OCI-LY3 (cell line): ENCODE measurements at regions not wholly inside any gene's neighbourhood (a gene's known extent, or its start where the extent isn't known, plus 50 kb on each side); places are given as distances from the start of the nearest gene placed in this dataset.
A peak's percentile ranks its signal among the peaks of the same experiment; 100 is the strongest.

Experiments
- H2AFZ ChIP-seq: fragments of 200-600, 300-600 bp; shearing (Covaris generic); 2 replicates; pipeline ENCODE4 v1.6.0; 2014; ENCODE audit warnings: antibody characterized with exemption, low read depth, low read length
- H3K27ac ChIP-seq: fragments of 200-600, 300-600 bp; sonication (generic); 2 replicates; pipeline ENCODE4 v1.5.1; 2014; ENCODE audit warnings: mild to moderate bottlenecking, low read length, moderate library complexity, mixed read lengths
- H3K27me3 ChIP-seq: fragments of 200-600, 300-600 bp; sonication (generic); 2 replicates; pipeline ENCODE4 v1.6.1; 2014; ENCODE audit warnings: low read depth, low read length, mixed read lengths
- H3K36me3 ChIP-seq: fragments of 200-600, 300-600 bp; sonication (generic); replicated peaks from 2 replicates; pipeline ENCODE3; 2014; ENCODE audit warnings: low read depth, low read length, mixed read lengths
- H3K4me1 ChIP-seq: fragments of 300-600, 200-600 bp; sonication (generic); 2 replicates; pipeline ENCODE4 v1.6.1; 2014; ENCODE audit warnings: low read length, mixed read lengths
- H3K4me2 ChIP-seq: fragments of 200-600, 300-600 bp; sonication (generic); 2 replicates; pipeline ENCODE4 v1.6.1; 2014; ENCODE audit warnings: low read length, mixed read lengths
- H3K4me3 ChIP-seq: fragments of 300-600, 200-600 bp; sonication (generic); 2 replicates; pipeline ENCODE4 v1.5.1; 2014; ENCODE audit warnings: antibody characterized with exemption, mild to moderate bottlenecking, low read length, moderate library complexity
- H3K79me2 ChIP-seq: fragments of 300-600, 200-600 bp; shearing (Covaris generic); 2 replicates; pipeline ENCODE4 v1.6.1; 2014; ENCODE audit warnings: mild to moderate bottlenecking, low read length, mixed read lengths
- H3K9ac ChIP-seq: fragments of 300-600, 200-600 bp; shearing (Covaris generic); 2 replicates; pipeline ENCODE4 v1.6.0; 2014; ENCODE audit warnings: mild to moderate bottlenecking, low read length, moderate library complexity
- H3K9me3 ChIP-seq: fragments of 200-600, 300-600 bp; shearing (Covaris generic); 2 replicates; pipeline ENCODE4 v1.6.1; 2014; ENCODE audit warnings: low read length, mixed read lengths; ENCODE audit not compliant: insufficient read depth
- H4K20me1 ChIP-seq: fragments of 200-600, 300-600 bp; sonication (generic); 2 replicates; pipeline ENCODE4 v1.6.1; 2016; ENCODE audit warnings: low read length, mixed read lengths; ENCODE audit not compliant: insufficient read depth
- EZH2phosphoT487 ChIP-seq: fragments of 200-600 bp; shearing (Covaris generic); IDR thresholded peaks from 2 replicates; pipeline ENCODE4 v1.6.1; 2018; ENCODE audit warnings: antibody characterized with exemption, mixed run types, low read depth
- TF ChIP-seq, protein P1 (sequence below): fragments of 200-600, 300-600 bp; sonication (generic); IDR thresholded peaks from 2 replicates; pipeline ENCODE4 v1.5.1; 2014; ENCODE audit warnings: antibody characterized with exemption, low read length, low read depth

- no peaks in the 10 kb centered on the region for H3K27me3 ChIP-seq
- H3K9ac ChIP-seq: no peak overlapping the region
- H3K79me2 ChIP-seq: no peaks in the 10 kb centered on the region
- H3K27ac ChIP-seq: no peak overlapping the region
- no peak overlapping the region for H3K4me3 ChIP-seq
- H3K9me3 ChIP-seq: no peaks in the 10 kb centered on the region
- TF ChIP-seq, protein P1, sequence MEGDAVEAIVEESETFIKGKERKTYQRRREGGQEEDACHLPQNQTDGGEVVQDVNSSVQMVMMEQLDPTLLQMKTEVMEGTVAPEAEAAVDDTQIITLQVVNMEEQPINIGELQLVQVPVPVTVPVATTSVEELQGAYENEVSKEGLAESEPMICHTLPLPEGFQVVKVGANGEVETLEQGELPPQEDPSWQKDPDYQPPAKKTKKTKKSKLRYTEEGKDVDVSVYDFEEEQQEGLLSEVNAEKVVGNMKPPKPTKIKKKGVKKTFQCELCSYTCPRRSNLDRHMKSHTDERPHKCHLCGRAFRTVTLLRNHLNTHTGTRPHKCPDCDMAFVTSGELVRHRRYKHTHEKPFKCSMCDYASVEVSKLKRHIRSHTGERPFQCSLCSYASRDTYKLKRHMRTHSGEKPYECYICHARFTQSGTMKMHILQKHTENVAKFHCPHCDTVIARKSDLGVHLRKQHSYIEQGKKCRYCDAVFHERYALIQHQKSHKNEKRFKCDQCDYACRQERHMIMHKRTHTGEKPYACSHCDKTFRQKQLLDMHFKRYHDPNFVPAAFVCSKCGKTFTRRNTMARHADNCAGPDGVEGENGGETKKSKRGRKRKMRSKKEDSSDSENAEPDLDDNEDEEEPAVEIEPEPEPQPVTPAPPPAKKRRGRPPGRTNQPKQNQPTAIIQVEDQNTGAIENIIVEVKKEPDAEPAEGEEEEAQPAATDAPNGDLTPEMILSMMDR: no peak
- TF ChIP-seq EZH2phosphoT487: no peak
- H4K20me1 ChIP-seq: no peaks in the 10 kb centered on the region
- H2AFZ ChIP-seq: no peak overlapping the region
- no peaks in the 10 kb centered on the region for H3K36me3 ChIP-seq
- no peak overlapping the region for H3K4me2 ChIP-seq
- H3K4me1 ChIP-seq: peaks cover 12% of the 10 kb centered on the region
These were observed 296.7 kb downstream of the TRAM1L1 start for GRCh38 chr4:116788723-116789122.

DNA sequence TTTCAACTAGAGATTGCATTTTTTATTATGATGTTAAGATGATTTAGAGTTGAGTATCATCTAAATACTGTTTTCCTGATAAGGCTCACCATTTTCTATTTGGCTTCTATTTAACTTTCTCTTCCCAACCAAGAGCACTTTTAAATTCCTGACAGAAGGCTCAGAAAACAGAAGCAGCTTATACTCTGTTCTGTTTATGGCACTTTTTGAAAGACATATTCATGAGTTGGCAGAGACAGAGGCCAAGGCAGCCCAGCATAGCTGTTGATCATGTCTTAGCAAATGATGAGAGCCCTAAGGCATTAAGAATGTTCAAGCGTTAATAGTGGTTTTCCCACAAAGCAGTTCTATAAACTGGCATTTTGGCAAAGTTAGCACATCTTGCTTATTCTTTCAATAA, 330.3 kb downstream of the TRAM1L1 start:
- Histone ChIP-seq H3K9ac (no peak overlapping the region), H3K36me3 (no peaks in the 10 kb centered on the region), H3K27me3 (no peaks in the 10 kb centered on the region), H4K20me1 (no peaks in the 10 kb centered on the region), H3K27ac (no peak overlapping the region), H2AFZ (no peak overlapping the region), H3K4me2 (no peak overlapping the region), H3K4me1 (peaks cover 6% of the 10 kb centered on the region), H3K9me3 (no peaks in the 10 kb centered on the region), H3K79me2 (no peaks in the 10 kb centered on the region), H3K4me3 (no peak overlapping the region)
- TF ChIP-seq EZH2phosphoT487: no peak
- TF ChIP-seq, protein P1: no peak

GRCh38 chr4:116752027-116752426, 333.3 kb downstream of the TRAM1L1 start:
- Histone ChIP-seq H3K9ac (no peak overlapping the region), H3K27me3 (no peaks in the 10 kb centered on the region), H3K27ac (no peak overlapping the region), H2AFZ (no peak overlapping the region), H3K9me3 (no peaks in the 10 kb centered on the region), H3K79me2 (no peaks in the 10 kb centered on the region), H3K36me3 (no peaks in the 10 kb centered on the region), H3K4me2 (peak overlapping the region; percentile 40), H3K4me3 (no peak overlapping the region), H4K20me1 (no peaks in the 10 kb centered on the region), H3K4me1 (peaks cover 6% of the 10 kb centered on the region)
- TF ChIP-seq, protein P1: no peak
- no peak for TF ChIP-seq EZH2phosphoT487

DNA sequence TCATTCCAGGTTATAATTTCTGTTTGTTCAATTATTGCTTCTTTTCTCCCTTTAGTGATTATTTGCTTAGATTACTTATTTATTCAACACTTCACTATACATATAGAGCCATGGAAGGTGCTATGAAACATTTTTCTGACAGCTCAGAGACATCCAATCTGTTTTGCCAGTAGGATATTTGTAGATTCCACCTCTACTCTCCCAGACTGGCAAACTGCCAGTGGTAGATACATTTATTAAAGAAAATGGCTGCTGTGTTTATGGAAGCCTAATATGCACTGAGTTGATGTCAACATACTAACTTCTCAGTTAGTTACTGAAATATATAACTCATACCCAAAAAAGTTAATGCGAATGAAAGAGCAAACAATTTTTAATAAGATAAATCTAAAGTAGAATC, 348.6 kb downstream of the TRAM1L1 start:
- Histone ChIP-seq H3K27ac (no peak overlapping the region), H4K20me1 (no peaks in the 10 kb centered on the region), H3K4me1 (peaks cover 4% of the 10 kb centered on the region; the same call in 1 of the 2 replicates), H3K4me3 (no peak overlapping the region), H3K9ac (no peak overlapping the region), H2AFZ (no peak overlapping the region), H3K36me3 (no peaks in the 10 kb centered on the region), H3K4me2 (no peak overlapping the region), H3K27me3 (no peaks in the 10 kb centered on the region), H3K79me2 (no peaks in the 10 kb centered on the region), H3K9me3 (no peaks in the 10 kb centered on the region)
- TF ChIP-seq, protein P1: no peak
- TF ChIP-seq EZH2phosphoT487: no peak
